HCT116 (cell line): ENCODE measurements at regions not wholly inside any gene's neighbourhood (a gene's known extent, or its start where the extent isn't known, plus 50 kb on each side); places are given as distances from the start of the nearest gene placed in this dataset.
A peak's percentile ranks its signal among the peaks of the same experiment; 100 is the strongest.

ENCODE experiments used
- ATAC-seq: fragments of 200-7000 bp; cut with Tn5 transposase; 2 replicates; pipeline ENCODE4 v1.9.1; 2020; ENCODE audit warnings: mild to moderate bottlenecking, moderate library complexity
- BruUV-seq: library from RNA; stranded (reverse); fragments of 400-500 nt; replicated peaks from 2 replicates; lab custom pipeline; 2021; lab: Mats Ljungman, UMichigan
- CTCF ChIA-PET: fragments of 300-600 bp; sonication (Branson Sonifier 250); formaldehyde crosslinking; loops from one replicate; lab custom pipeline; 2021; ENCODE audit warnings: antibody characterized with exemption; lab: Charles Lee
- POLR2A ChIA-PET: fragments of 300-600, 350-600 bp; sonication (Branson Sonifier 250); formaldehyde crosslinking; loops from one replicate; lab custom pipeline; 2021; ENCODE audit warnings: antibody characterized with exemption; lab: Charles Lee
- RAD21 ChIA-PET, 2 experiments: fragments of 300-600 bp; sonication (Branson Sonifier 250); formaldehyde crosslinking; loops; one replicate each; lab custom pipeline; 2023; ENCODE audit warnings: low total read pairs in 2 of 2; ENCODE audit not compliant: uncharacterized antibody in 2 of 2, unreplicated experiment in 2 of 2, low non-redundant PET in 1 of 2; lab: Charles Lee
- DNase-seq: peaks from one replicate; pipeline ENCODE4 v3.0.0-alpha.2; 2010; ENCODE audit warnings: low read depth, low spot score
- H2AFZ ChIP-seq: fragments of 200-600 bp; shearing (Covaris generic), sonication (generic); 2 replicates; pipeline ENCODE4 v1.6.1; 2017; ENCODE audit warnings: low read depth, mixed run types, mixed read lengths, antibody characterized with exemption, low read length; ENCODE audit not compliant: poor library complexity, severe bottlenecking
- H3K27ac ChIP-seq: 2 replicates; pipeline ENCODE4 v1.5.1; 2012; ENCODE audit warnings: low read depth, low read length
- H3K27me3 ChIP-seq: fragments of 200-600 bp; sonication (generic); 2 replicates; pipeline ENCODE4 v1.6.1; 2016; ENCODE audit warnings: mixed run types, low read length, mixed read lengths; ENCODE audit not compliant: insufficient read depth
- H3K36me3 ChIP-seq, 2 experiments: fragments of 200-500 bp in 1 of 2; fragments of 200-600 bp in 1 of 2; sonication (Bioruptor generic) in 1 of 2; sonication (generic) in 1 of 2; 2 replicates each; pipeline versions ENCODE4 v1.5.1 to v1.6.1; 2014 to 2016; ENCODE audit warnings: low read length in 2 of 2, inconsistent platforms in 1 of 2, mixed read lengths in 1 of 2, mixed run types in 1 of 2; ENCODE audit not compliant: insufficient read depth in 2 of 2, control insufficient read depth in 1 of 2
- H3K4me1 ChIP-seq, 2 experiments: fragments of 200-600 bp in 1 of 2; sonication (generic) in 1 of 2; 2 replicates each; pipeline versions ENCODE4 v1.5.1 to v1.6.1; 2012 to 2017; ENCODE audit warnings: low read length in 2 of 2, inconsistent platforms in 1 of 2, mild to moderate bottlenecking in 1 of 2, mixed read lengths in 1 of 2, mixed run types in 1 of 2, moderate library complexity in 1 of 2; ENCODE audit not compliant: insufficient read depth in 2 of 2, control insufficient read depth in 1 of 2
- H3K4me2 ChIP-seq: fragments of 200-600 bp; sonication (generic); 2 replicates; pipeline ENCODE4 v1.6.1; 2017; ENCODE audit warnings: mixed run types, low read length, mixed read lengths
- H3K4me3 ChIP-seq, 2 experiments: fragments of 200-600 bp in 1 of 2; sonication (generic) in 1 of 2; replicated peaks in 1 of 2; 2 replicates each; pipeline ENCODE4 v1.5.1; 2011 to 2016; ENCODE audit warnings: low read length in 2 of 2, control low read depth in 1 of 2, low read depth in 1 of 2, mild to moderate bottlenecking in 1 of 2, mixed read lengths in 1 of 2, mixed run types in 1 of 2
- H3K79me2 ChIP-seq: fragments of 200-600 bp; sonication (generic); 2 replicates; pipeline ENCODE4 v1.6.1; 2017; ENCODE audit warnings: mild to moderate bottlenecking, mixed run types, low read length, moderate library complexity, mixed read lengths; ENCODE audit not compliant: insufficient read depth
- H3K9ac ChIP-seq: fragments of 200-600 bp; sonication (generic); 2 replicates; pipeline ENCODE4 v1.6.1; 2016; ENCODE audit warnings: low read length, mixed read lengths
- H3K9me2 ChIP-seq: fragments of 200-600 bp; sonication (generic), shearing (Covaris generic); 2 replicates; pipeline ENCODE4 v1.6.1; 2017; ENCODE audit warnings: mixed run types, mild to moderate bottlenecking, moderate library complexity; ENCODE audit not compliant: insufficient read depth
- H3K9me3 ChIP-seq, 2 experiments: fragments of 200-500 bp in 1 of 2; fragments of 200-600 bp in 1 of 2; sonication (Bioruptor generic) in 1 of 2; sonication (generic) in 1 of 2; 2 replicates each; pipeline ENCODE4 v1.6.1; 2014 to 2017; ENCODE audit warnings: low read length in 2 of 2, mixed read lengths in 2 of 2, inconsistent platforms in 1 of 2, low read depth in 1 of 2, mild to moderate bottlenecking in 1 of 2, mixed run types in 1 of 2, moderate library complexity in 1 of 2; ENCODE audit not compliant: control insufficient read depth in 1 of 2, insufficient read depth in 1 of 2
- H4K20me1 ChIP-seq: fragments of 200-600 bp; sonication (generic), shearing (Covaris generic); 2 replicates; pipeline ENCODE4 v1.6.1; 2017; ENCODE audit warnings: mixed run types, mild to moderate bottlenecking, moderate library complexity; ENCODE audit not compliant: insufficient read depth
- CEBPB ChIP-seq: IDR thresholded peaks from 2 replicates; pipeline ENCODE4 v1.6.1; 2012; ENCODE audit warnings: low read depth
- CTCF ChIP-seq, 3 experiments: fragments of 200-600 bp in 1 of 3; sonication (generic) in 1 of 3; IDR thresholded peaks in 2 of 3; conservative IDR thresholded peaks in 1 of 3; 2 replicates each; pipeline ENCODE4 v1.5.1; 2012 to 2017; ENCODE audit warnings: low read depth in 2 of 3, low read length in 2 of 3, antibody characterized with exemption in 1 of 3, borderline replicate concordance in 1 of 3, control low read depth in 1 of 3, mild to moderate bottlenecking in 1 of 3, mixed read lengths in 1 of 3, mixed run types in 1 of 3, moderate library complexity in 1 of 3; ENCODE audit not compliant: insufficient read depth in 1 of 3
- EGR1 ChIP-seq: IDR thresholded peaks from 2 replicates; pipeline ENCODE4 v1.6.1; 2012; ENCODE audit warnings: low read depth
- EZH2phosphoT487 ChIP-seq: fragments of 200-600 bp; IDR thresholded peaks from 2 replicates; pipeline ENCODE4 v1.6.1; 2018; ENCODE audit warnings: antibody characterized with exemption, borderline replicate concordance
- FOSL1 ChIP-seq: IDR thresholded peaks from 2 replicates; pipeline ENCODE4 v1.6.1; 2012; ENCODE audit warnings: low read depth
- JUND ChIP-seq: IDR thresholded peaks from 2 replicates; pipeline ENCODE4 v1.6.1; 2012
- MAX ChIP-seq: IDR thresholded peaks from 2 replicates; pipeline ENCODE4 v1.6.1; 2012
- POLR2AphosphoS5 ChIP-seq: IDR thresholded peaks from 2 replicates; pipeline ENCODE4 v1.6.1; 2011; ENCODE audit warnings: mild to moderate bottlenecking, low read depth, low read length, moderate library complexity
- intact Hi-C: fragments of 100-400 bp; cut with micrococcal nuclease; formaldehyde crosslinking; loops from 2 replicates; pipeline ENCODE4 v1.10.0; 2022

- Histone ChIP-seq H3K9me3 (no peaks in the 10 kb centered on the region), H3K4me1 (peaks cover 5 to 13% of the 10 kb centered on the region in 2 experiments), H3K9me2 (no peaks in the 10 kb centered on the region), H3K27ac (no peak overlapping the region), H3K36me3 (no peaks in the 10 kb centered on the region), H3K9ac (no peak overlapping the region), H3K4me3 (0 out of 4 replicates have a peak overlapping the region, but pooled peaks of 1 of the 2 experiments have one; percentile 14), H3K27me3 (no peaks in the 10 kb centered on the region), H2AFZ (peak overlapping the region; percentile 18), H3K79me2 (no peaks in the 10 kb centered on the region), H4K20me1 (no peaks in the 10 kb centered on the region), H3K4me2 (peak overlapping the region; percentile 62)
- intact Hi-C loops, result no loop called here
- ATAC-seq, result peak; percentile 58
- ChIA-PET POLR2A (no interaction called here), RAD21 (interaction anchor here in 1 of 2 experiments (0.7 kb wide), 1 partner anchor 618 kb away, joined by 4 read pairs; no protein-coding TSS in a partner anchor), CTCF (no interaction called here)
- DNase-seq, result no peak
- BruUV-seq, result no TSS peak
- TF ChIP-seq JUND, result peak; percentile 23; the same call in 1 of the 2 replicates
- TF ChIP-seq POLR2AphosphoS5, result no peak
- no peak for TF ChIP-seq EZH2phosphoT487
- TF ChIP-seq EGR1, result peak; percentile 56; the same call in 1 of the 2 replicates
- TF ChIP-seq CEBPB, result no peak
- TF ChIP-seq CTCF (IDR thresholded peaks at IDR 0.05 in 2 of 3, conservative IDR thresholded peaks at IDR 0.05 in 1 of 3; ENCODE audit: borderline replicate concordance in 1 of 3, insufficient read depth in 1 of 3, low read depth in 2 of 3, low read length in 2 of 3), result no peak
- peak; percentile 41; the same call in 1 of the 2 replicates for TF ChIP-seq FOSL1
- TF ChIP-seq MAX, result no peak
Measured at GRCh38 chr18:22300665-22301636, 116.8 kb downstream of the CTAGE1 start.
